Stimulated activated CD8-positive, alpha-beta memory T cell treated with anti-CD3 and anti-CD28 coated beads, Interleukin-7, amount 100 ng/mL, for 24 hours (primary cell): ENCODE measurements at regions not wholly inside any gene's neighbourhood (a gene's known extent, or its start where the extent isn't known, plus 50 kb on each side); places are given as distances from the start of the nearest gene placed in this dataset.

Experiments
- DNase-seq: peaks from one replicate; pipeline ENCODE4 v3.0.0-alpha.2; 2020; ENCODE audit warnings: low read depth

DNA sequence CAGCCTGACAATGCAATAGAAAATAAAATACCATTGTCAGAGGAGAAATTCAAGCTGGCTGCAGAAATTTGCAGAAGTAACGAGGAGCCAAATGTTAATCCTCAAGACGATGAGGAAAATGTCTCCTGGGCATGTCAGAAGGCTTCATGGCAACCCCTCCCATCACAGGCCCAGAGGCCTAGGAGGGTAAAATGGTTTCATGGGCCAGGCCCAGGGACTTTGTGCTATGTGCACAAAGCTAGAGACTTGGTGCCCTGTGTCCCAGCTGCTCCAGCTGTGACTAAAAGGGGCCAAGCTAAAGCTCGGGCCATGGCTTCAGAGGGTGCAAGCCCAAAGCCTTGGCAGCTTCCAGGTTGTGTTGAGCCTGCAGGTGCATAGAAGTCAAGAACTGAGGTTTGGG is 431.7 kb downstream of the LMO7 start:
- no peak for DNase-seq

DNA sequence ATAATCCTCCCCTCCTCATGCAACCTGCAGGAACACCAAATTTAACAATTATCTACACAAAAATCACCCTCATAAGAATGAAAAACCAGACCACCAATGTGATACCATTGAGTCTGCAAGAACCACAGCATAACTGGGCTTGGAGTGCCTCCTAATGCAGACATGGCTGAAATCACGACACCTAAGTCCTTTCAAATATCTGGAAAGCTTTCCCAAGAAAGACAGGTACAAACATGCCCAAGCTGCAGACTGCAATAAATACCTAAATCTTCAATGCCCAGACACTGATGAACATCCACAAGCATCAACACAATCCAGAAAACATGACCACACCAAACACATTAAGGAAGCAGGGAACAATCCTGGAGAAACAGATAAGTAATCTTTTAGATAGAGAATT is 417.1 kb downstream of the LMO7 start:
- DNase-seq = no peak

DNA sequence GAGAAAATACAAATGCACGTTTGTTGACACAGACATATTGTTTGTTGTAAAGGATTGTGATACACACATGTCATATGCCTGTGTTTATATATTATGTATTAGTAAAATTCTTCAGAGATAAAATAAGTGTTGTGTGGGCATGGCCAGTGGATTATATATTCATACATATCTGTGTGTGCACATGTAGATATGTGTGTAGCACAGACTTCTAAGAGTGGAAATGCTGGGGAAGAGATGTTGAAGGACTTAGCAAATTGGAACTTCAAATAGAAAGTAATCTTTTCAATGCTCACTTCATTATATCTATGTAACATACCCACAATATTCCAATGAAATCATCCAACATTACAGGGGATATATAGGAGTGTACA is 413.2 kb downstream of the LMO7 start:
- DNase-seq = no peak

DNA sequence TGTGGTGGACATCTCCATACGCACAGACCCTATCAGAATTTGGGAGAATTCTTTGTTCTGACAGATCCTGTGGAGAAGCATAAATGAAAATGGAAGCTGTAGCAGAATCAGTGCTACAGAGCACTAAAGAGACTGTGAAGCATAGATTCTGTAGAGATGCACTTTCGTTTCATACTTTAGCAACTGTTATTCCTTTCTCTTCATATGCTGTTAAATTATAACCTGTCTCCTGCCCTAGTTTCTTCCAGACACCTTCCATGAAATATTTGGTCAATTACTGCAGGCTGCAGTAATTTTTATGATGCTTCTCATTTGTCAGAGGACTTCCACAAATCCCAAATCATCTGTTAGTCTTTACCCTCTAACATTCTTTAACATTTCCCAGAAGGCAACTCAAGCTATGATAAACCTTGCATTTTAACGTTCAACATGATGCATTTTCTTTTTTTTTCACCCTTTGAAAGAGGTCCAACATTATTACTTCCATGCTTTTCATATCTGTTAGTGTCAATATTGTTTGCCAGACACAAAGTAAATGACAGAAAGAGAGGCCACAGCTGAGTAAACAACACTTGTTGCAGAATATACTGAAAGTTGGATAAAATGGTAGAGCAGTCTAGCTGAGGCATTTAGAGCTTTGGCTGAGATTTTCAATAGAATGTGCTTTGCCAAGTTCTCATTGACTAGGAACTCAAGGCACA is 412.7 kb downstream of the LMO7 start:
- no peak for DNase-seq

DNA sequence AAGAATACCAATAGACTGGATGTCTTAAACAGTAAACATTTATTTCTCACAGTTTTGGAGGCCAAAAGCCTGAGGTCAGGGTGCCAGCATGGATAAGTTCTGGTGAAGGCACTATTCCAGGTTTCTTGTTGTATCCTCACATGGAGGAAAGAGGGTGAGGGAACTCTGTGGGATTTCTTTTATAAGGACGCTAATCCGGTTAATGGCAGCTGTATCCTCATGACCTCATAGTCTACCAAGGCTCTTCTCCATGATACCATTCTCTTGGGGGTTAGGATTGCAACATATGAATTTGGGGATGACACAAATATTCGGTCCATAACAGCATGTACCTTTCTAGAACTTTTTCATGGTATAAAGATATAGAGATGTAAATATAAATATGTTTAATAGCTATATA is 412.0 kb downstream of the LMO7 start:
- no peak for DNase-seq

DNA sequence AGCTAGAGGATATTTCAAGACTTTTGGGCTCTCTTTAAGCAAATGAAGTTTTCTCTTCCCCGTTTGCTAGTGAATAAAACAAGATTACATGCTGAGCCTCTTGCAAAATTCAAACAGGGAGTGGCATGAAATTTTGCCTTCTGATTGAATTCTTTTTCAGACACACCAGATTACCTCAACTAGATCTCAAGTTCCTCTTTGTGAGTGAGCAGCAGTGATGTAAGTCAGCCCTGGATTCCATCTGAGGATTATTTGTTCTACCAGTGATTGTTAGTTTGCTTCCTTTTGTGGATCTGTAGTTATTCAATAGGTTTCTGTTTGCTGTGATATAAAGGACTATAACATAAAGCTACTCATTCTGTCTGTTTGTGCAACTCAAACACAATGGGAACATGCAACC is 407.7 kb downstream of the LMO7 start:
- DNase-seq = no peak

DNA sequence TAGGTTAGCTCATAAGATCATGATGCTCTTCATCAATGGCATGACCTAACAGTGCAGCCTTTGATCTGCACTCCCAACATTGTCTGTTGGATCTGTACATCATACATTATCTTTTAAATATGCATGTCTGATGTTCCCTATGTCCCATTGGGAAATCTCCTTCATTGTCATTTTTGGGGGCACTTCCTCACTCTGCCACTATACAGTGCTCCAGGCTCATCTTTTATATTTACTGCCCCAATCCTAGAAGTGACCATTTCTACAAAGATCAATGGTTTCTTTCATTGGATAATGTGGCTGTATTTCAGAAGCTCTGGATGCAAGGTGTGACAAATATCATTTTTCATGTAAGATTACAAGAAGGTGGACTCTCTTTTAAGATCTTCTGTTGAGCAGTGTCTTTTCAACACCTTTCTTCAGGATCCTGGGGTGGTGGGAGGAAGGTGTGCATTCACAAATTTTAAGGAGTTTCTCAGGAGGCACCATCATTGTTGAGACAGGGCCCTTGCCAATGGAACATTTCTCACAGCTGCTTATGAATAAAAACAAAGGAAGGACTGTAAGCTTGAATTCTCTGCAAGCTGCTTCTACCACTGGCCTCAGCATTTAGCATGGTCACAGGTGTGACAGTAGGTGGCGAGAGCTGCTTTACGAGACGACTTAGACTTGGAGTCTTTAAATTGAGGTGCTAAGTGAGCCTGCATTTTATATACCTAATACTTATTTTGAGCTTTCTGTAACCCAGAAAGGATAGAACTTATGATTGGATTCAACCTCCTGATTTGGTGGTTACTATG is 403.0 kb downstream of the LMO7 start:
- no peak for DNase-seq

DNA sequence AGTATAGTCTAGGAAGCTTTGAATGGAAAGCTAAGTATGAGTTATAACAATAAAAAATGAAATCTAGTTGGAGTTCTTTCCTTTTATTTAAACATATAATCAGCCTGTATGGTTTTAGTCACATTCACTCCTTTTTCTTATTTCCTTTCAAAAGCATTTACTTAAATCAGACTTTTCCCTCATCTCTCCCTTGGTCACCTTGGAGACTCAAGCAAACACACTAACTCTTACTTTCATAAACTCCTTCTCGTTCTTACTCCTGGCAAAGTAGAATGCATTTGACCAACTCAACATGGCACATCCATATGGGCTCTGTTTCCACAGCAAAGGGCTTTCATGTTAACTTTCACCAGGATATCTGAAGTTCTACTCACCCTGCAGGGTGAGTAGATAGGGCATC is 400.0 kb downstream of the LMO7 start:
- no peak for DNase-seq

DNA sequence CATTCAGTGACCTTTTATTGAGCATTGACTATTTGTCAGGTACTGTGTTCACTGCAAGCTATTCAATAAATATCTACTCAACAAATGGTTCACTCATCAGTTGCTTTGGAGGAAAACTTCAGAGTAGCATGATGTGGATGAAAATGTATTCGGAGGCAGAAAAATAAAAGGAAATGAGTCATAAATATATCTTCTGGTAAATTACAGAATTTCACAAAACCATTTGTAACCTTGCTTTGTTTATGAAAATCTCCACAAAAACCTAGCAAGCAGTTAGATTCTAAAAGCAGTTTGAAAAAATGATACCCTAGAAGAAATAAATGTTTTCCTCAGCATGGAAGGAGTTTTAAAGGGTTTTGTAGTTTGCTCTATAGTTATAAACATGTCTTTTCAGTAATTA is 399.6 kb downstream of the LMO7 start:
- DNase-seq = no peak

DNA sequence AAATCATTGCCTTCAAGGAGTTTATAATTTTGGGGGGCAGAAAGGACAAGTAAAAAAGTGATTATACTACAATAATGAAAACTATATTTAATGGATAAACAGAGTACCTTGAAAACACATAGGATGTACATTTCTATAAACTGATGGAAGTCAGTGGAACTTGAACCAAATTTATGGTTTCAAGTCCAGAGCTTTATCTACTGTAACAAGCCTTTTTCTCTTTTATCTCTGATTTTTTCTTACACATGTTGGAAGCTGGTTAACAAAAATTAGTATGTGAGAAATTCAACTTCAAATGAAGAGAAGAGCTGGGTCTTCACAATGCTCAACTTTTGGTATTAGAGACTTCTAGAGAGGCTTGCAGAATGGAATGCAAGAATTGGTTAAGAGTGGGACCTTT is 393.6 kb downstream of the LMO7 start:
- DNase-seq = no peak

DNA sequence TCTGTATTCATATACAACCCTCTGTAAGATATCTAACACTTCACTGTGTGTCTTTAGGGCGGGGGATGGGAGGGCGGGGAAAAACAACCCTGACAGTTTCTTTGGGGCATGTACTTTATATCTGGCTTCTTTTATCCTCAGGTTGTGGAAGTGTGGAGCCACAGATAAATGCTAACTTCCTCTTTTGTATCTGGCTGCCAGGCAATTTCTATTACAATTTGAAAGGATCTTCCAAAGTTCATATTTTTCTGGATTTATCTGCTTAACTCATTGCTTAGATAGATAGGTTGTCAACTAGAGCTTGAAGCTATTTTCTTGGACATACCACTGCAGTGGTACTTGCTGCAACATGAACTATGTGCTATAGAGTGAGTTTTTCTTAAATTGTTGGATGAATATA is 393.0 kb downstream of the LMO7 start:
- no peak for DNase-seq

DNA sequence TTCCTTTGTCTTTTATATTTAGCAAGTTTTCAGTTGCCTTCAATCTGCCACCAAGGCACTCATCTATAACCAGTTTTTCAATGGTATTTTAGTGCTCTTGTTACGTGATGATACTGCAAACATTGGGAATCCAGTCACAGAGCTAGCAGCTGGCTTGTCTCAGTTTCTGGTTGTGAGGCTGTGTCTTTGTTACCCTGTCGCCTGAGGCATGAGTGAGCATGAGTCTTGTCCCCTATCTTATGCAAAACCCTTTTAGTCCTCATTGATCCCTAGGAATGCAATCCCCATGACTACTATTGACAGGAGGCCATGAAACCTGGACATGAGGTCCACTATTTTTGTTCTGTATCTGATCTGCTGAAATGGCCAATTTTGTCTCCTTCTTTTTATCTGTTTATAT is 391.0 kb downstream of the LMO7 start:
- DNase-seq = no peak

DNA sequence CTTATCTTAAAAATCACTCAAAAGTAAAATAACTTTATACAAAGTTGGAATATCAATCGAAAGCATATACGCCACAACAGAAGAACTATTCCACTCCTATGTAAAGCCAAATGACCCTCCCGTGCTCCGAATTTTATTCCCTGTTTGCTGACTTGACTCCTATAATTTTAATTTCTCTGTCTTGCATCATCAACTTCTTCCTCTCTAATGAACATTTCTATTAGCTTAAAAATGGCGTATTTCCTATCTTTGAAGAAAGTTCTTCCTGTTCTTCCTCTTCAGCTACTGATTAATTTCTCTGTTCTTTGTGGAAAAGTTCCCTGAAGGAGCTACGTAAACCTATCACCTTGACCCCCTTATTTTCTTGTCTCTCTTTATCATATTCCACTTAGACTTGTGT is 389.3 kb downstream of the LMO7 start:
- no peak for DNase-seq

DNA sequence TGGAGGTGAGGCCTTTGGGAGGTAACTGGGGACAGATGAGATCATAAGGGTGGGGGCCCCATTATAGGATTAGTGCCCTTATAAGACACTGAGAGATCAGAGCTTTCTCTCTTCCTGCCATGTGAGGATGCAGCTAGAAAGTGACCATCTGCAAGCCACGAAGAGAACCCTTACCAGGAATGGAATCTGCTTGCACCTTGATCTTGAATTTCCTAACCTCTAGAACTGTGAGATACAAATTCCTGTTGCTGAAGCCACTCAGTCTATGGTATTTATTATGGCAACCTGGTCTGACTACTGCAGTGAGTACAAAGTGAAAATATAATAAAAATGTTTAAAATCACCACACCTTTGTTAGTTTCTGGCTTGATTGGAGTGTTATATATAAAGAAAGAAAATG is 388.0 kb downstream of the LMO7 start:
- DNase-seq = no peak

DNA sequence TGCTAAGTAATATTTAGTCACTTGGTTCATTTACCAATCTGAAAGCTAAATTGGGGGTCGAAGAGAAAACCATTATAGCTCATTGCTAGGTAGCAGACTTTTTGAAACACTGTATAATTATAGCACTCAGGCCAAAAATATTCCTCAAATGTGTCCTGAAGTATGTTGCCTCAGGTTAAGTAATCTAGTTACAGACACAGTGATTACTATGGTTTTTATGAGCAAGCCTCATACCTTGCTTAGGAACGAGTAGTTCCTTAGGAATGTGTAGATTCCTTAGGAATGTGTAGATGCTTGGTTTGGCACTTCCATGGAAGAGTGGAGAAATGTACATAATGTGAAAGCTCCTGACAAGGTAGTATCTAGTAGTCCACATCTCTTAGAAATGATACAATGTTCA is 387.5 kb downstream of the LMO7 start:
- DNase-seq = no peak

DNA sequence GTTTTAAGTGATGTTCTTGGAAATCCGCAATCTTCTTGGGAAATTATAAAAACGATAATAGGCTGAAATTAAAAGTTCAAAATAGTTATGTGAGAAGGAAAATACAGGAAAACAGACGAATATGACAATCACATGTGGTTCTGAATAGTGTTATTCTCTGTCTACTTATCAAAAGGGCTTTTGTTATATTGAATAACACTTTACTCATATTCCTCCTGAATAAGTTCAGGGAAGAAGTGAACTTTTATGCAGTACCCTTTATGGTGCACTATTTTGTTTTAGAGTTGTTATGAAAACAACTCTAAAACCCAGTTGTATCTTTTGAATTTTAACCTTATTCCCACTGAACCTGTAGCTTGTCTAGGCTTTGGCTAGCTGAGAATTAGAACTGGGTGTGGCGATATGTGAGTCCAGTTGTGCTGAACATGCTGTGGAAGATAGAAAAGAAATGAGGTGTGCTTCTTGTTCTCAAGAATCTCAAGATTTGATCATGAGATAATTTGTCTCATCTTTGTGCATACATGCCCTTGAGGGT is 384.4 kb downstream of the LMO7 start:
- DNase-seq = no peak

DNA sequence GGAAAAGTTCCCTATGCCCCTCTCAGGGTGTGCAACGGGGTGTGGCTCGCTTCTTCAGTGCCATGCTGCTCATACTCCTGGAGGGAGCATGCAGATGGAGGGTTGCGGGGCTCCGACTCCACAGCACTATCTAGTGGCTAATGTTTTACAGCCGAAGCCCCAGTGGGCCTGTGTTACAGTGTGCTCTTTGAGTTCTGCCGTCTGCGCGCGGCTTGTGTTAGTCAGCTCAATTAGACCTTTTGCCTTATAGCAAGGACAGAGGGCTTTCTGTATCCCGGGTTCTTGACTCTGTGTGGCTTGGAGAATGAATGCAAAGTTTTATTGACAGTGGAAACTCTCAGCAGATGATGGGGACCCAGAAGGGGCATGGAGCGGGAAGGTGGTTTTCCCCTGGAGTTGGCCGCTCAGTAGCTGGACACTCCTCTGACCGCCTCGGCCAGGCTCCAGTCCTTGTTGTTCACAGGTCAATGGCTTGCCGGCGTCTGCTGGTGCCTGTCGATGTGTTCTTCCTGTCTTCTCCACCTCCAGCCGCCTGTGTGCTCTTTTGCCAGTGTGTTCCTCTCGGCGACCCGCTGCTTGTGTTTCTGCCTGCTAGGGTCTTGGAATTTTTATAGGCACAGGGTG is 383.4 kb downstream of the LMO7 start:
- DNase-seq = no peak

DNA sequence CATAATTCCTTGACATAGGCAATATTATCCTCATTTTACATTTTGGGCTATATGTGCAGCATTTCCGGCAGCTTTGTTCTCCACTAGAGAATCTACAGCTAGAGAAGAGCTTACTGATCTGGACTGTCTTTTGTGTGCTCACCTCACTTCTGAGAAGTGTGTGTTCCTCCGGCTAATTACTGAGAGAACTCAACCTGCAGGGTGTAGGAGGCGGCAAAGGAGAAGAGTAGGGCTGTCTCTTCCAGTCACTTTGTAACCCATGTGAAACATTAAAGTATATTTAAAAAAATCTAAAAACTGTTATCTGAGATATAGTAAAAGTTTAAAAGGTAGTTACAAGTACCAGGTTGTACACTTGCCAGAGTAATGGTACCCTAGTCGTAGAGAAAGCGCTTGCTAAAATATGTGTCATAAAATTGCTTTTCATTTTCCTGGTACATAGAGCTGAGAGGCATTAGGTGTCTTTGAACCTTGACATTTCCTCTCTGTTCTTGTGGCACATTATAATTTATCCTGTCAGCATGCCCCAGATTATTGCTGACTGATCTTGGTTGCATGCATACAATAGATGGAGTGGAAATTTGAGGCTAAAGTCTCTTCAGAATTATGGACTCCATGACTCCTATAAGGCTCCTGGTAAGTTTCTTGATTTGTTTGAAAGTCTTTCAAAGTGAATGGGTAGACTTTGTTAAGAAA is 381.9 kb downstream of the LMO7 start:
- DNase-seq = no peak

DNA sequence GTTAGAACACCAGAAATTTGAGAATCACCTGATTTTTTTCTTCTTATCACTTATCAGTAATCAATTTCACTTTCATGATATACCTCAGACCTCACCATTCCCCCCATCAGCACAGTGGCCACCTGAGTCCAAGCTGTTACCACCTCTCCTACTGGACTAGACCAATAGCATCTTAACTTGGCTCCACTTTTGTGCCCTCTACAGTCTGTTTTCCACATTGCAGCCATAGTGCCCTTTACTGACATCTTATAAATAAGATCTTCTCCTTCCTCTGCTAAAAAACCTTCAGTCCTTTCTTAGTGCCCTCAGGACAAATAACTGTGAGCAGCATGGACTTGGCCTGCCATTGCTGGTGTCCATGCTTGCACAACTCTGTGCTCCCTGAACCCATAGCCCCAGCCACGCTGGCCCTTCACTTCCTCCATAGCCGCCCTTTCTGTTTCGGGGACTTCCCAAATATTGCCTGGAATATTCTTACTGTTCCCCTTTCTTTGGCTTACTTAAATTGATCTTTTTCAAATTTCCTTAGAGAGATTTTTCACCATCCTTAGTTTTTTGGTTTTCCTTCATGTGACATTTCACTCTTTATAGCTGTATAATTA is 380.8 kb downstream of the LMO7 start:
- DNase-seq = no peak

DNA sequence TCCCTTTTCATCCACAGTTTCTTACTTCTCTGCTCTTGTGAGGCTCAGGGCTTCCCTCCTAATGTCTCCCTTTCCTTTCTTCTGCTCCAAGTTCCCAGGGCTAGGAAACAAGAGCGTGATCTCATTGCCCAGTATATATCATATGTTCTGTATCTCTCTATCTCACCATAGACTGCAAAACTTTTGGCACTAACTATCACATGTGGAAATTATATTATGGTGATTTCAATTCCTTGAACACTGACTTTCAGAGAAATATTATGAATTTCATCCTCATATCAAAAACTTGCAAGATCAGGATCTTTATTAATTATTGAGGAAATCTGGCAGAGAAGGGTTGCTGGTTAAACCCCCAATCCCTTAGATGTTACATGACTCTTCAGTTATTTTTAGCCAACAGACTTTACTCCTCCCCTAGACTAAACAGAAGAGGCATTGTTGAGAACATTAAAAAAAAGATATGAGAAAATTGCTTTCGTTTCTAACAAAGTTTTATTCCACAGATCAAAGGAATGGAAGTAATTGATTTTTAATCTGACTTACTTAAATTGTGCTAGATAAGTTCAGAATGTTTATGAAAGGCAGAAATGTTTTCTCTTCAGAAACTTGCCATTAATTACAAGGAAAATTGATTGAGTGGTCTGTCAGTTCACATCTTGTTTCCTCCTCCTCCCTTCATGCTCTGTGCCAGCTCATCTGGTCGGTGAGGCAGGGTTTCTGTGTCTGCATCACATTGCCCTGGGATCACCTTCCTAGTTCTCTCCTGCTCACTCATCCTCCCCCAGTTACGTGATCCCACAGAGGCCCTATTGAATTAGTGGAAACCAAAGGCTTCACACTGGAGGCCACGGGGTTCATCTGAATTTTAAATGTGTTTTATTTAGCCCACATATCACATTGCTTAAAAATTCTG is 378.5 kb downstream of the LMO7 start:
- DNase-seq = no peak

DNA sequence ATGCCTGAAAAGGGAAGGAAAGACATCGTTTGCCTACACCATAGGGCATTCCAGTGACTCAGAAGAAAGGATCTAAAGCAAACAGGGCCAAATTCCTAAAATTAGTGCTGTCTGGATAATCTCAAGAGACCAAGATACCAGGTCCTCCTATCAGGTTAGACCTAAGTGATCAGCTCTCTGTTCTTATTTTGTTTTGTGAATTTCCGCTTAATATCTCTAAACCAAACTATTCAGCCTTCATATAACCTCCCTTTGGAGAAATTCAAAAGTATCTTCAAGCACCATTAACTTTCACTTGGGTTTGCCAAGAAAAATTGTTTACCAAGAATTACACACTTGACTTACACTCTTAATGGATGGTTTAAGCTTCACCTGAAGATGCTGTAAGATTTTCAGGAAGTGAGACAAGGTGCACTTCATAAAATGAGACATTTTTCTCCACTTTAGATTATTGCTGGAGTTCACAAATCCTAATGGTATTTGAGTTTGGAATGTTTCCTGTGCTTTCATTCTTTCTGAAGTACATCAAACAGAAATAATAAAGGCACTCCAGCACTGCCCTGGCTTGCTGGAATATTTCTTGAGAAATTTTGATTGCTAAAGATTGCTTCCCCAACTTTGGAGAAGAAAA is 376.1 kb downstream of the LMO7 start:
- no peak for DNase-seq
